NCI-H2171 treated with DMSO at 0.1 percent for 48 hours (cell line): ENCODE measurements at regions not wholly inside any gene's neighbourhood (a gene's known extent, or its start where the extent isn't known, plus 50 kb on each side); places are given as distances from the start of the nearest gene placed in this dataset.

Source experiments
- DNase-seq: peaks from one replicate; lab custom pipeline; 2025; lab: John Stamatoyannopoulos, UW

DNA sequence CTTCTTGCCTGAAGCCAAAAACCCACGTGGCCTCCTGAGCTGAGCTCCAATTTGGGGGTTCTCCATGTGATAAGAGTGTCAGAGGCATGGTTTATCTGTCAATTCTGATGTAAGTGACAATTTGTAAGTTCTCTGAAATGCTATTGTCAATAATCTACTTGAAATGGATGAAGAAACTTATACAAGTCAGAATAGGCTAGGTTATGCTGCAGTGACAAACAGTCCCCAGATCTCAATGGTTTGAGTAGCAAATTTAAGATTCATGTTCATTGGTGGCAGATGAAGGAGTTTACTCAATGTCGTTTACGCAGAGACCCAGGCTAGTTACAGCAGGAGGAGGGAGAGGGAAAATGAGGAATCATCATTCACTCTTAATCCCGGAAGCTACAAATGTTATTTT, 352.4 kb downstream of the KIF16B start:
- DNase-seq: no peak

DNA sequence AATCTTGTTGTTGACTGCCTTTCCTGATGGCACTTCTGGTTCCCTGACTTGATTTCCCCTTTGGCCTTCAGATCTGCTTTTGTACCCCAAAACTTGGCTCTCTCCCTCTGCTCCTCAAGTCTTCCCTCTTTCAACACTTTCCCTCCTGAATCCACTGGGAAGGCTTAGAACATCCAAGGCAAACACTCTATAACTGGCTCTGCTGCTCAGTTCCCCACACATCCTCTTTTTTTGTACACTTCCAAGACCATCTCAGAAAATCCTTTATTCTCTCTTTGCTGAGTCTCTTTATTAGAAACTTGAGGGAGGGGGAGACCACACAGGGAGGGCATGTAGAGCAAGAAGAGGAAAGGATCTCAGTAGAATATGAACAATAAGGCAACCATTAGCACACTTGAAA, 354.1 kb downstream of the KIF16B start:
- no peak for DNase-seq

DNA sequence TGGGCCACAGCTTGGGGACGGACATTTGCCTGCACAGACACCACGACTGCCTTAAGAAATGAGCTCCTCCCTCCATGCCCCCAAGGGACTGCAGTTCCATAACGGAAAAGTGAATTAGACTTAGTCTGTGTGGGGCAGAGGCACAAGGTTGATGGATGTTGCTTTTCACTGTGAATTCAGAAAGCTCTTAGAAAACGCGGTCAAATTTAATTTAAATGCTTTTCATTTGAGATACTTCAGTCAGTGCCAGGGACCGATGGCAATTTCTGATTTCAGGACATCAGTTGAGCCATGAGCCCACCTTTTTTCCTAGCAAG, 356.4 kb downstream of the KIF16B start:
- DNase-seq: no peak

DNA sequence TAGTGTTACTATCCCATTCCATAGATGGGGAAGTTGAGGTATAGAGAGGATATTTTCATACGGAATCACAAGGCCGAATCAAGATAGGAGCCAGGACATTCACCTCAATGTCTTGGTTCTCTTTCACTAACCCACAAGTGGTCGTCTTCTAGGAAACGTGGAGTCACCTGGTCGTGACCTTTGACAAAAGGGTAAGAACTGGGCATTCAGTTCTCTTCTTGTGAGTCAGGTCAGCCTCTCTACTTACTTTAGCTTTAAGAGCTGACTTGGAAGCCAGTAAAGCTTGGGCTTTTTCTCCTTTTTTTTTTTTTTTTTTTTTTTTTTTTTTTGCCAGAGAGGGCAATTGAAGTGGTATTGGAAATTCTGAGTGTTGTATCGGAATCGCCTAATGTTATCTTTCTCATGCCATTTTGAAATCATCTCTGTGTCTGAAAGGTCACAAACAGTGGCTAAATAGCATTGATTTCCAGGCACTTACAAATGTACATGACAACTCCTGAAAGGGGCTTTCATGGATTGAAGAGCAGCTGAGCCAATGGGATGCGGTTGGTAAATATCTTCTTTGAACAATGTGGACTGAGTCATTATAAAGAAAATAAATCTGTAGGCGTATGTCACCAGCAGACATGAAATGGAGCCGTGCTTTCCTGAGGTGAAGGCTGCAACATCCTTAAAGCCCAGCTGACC, 356.9 kb downstream of the KIF16B start:
- no peak for DNase-seq

- no peak for DNase-seq
Measured at GRCh38 chr20:16215041-16215440, 358.2 kb downstream of the KIF16B start.

DNA sequence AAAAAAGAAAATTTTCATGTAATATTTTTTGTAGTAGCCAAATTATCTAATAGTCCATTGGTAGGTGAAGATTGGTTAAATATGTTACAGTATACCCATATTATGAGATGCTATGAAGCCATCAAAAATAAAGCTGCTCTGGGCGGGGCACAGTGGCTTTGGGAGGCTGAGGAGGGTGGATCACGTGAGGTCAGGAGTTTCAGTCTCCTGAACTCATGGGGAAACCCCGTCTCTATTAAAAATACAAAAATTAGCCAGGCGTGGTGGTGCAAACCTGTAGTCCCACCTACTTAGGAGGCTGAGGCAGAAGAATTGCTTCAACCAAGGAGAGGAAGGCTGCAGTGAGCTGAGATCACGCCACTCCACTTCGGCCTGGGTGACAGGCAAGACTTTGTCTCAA, 360.5 kb downstream of the KIF16B start:
- no peak for DNase-seq

DNA sequence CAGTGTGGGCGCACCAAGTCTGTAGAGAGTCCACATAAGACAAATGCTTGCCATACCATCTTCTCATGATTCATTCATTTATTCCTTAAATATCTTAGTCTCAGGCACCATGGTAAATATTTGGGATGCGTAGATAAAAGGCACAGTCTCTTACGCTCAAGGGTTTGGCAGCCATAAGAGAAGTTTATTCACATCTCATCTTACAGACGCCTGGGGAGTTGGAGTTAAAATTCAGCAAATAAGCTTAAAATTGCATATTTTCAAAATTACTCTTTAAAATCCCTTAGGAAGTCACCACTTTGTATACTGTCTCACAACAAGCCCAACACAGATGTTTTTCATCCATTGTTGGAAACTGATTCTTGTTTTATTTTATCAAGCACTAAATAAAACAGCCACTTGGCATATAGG, 363.3 kb downstream of the KIF16B start:
- DNase-seq: no peak

- no peak for DNase-seq
Measured at GRCh38 chr20:16209357-16209756, 363.9 kb downstream of the KIF16B start.

GRCh38 chr20:16208443-16208842, 364.8 kb downstream of the KIF16B start:
- DNase-seq: no peak

- DNase-seq: no peak
Measured at GRCh38 chr20:16206817-16207216, 366.4 kb downstream of the KIF16B start.

- no peak for DNase-seq
Measured at GRCh38 chr20:16205507-16205906, 367.7 kb downstream of the KIF16B start.

- DNase-seq: no peak
Measured at GRCh38 chr20:16203096-16203495, 370.2 kb downstream of the KIF16B start.

DNA sequence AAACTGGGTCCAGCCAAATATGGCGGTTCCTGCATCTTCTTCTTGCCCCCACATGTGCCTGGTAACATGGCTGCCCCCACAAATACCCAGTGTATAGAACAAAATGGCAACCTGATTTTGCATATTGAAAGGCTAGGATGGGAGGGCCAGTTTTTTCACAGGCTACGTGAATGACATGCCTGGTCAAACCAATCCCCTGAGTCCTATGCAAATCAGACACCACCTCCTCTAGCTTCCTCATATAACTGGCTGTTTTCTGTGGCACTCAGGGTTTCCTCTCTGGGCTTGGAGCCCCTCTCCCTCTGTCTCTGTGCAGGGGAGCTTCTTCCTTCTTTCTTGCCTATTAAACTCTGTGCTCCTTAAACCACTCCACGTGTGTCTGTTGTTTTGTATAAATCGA, 372.1 kb downstream of the KIF16B start:
- DNase-seq: peak; percentile 16

GRCh38 chr20:16197696-16198095, 375.6 kb downstream of the KIF16B start:
- no peak for DNase-seq

GRCh38 chr20:16195671-16196070, 377.6 kb downstream of the KIF16B start:
- no peak for DNase-seq

DNA sequence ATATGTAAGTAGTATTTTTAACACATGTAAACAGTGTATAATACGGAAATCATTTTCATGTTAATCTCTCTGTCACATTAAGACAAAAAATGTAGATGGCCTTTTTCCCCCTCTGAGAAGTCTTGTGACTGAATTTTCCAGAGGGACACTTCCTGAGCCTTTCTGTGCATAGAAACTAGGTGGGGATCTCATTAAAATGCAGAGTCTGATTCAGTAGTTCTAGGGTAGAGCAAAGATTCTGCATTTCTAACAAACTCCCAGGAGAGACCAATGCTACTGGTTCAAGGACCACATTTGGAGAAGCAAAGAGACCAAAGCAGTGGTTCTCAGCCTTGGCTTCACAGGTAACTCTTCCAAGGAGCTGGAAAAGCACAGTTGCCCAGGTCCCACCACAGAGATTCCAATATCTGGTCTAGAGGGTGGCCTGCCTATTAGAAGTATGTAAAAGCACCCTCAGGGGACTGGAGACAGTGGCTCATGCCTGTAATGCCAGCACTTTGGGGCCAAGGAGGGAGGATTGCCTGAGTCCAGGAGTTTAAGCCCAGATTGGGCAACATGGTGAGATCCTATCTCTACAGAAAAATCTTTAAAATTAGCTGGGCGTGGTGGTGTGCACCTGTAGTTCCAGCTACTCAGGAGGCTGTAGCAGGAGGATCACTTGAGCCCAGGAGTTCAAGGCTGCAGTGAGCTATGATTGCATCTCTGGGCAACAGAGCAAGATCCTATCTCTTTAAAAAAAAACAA, 378.5 kb downstream of the KIF16B start:
- no peak for DNase-seq

GRCh38 chr20:16191496-16191895, 381.8 kb downstream of the KIF16B start:
- DNase-seq: no peak

- no peak for DNase-seq
Measured at GRCh38 chr20:16189371-16189770, 383.9 kb downstream of the KIF16B start.

DNA sequence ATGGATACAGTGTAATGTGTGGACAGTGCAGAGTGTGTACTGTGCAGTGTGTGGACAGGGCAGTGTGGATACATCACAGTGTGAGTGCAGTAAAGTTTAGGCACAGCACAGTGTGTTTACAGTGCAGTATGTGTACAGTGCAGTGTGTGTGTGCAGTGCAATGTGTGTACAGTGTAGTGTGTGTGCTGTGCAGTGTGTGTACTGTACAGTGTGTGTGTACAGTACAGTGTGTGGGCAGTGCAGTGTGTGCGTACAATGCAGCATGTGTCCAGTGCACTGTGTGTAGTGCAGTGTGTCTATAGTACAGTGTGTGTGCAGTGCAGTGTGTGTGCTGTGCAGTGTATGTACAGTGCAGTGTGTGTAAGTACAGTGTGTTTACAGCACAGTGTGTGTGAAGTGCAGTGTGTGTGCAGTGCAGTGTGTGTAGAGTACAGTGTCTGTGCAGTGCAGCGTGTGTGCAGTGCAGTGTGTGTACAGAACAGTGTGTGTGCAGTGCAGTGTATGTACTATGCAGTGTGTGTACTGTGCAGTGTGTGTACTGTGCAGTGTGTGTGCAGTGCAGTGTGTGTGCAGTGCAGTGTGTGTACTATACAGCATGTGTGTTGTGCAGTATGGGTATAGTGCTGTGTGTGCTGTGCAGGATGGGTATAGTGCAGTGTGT, 385.2 kb downstream of the KIF16B start:
- no peak for DNase-seq

- DNase-seq: no peak
Measured at GRCh38 chr20:16179919-16180318, 393.3 kb downstream of the KIF16B start.

GRCh38 chr20:16179371-16179770, 393.9 kb downstream of the KIF16B start:
- DNase-seq: no peak

- DNase-seq: no peak
Measured at GRCh38 chr20:16178546-16179135, 394.6 kb downstream of the KIF16B start.
